ENCODE measurements at regions not wholly inside any gene's neighbourhood (a gene's known extent, or its start where the extent isn't known, plus 50 kb on each side); places are given as distances from the start of the nearest gene placed in this dataset.

DNA sequence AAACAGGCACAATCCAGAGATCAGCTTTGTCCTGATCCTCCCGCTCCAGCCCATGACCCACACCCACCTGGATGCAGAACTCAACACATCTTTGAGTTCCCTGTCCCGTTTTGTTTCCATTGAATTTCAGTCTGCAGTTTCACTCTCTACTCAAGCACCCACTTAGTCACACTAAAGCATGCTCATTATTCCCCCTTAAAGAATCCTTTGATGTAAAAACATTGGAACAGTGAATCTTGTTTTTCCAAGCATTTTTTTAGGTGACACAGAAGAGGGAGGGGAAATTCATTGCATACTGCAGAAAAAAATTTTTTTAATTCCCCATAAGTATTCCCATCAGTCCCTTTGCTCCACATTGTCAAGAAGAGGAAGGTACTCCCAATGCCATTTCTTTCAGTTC, 249.7 kb upstream of the TTC29 start:
- Histone ChIP-seq H3K36me3 (no peaks in the 10 kb centered on the region), H3K4me3 (no peak overlapping the region), H3K9me3 (no peaks in the 10 kb centered on the region), H3K4me1 (peaks cover 0 to 10% (median 0%) of the 10 kb centered on the region in 12 donors), H3K27ac (no peak overlapping the region), H3K27me3 (no peaks in the 10 kb centered on the region)
- TF ChIP-seq POLR2A (IDR thresholded peaks at IDR 0.05): no peak
- TF ChIP-seq, protein P1, sequence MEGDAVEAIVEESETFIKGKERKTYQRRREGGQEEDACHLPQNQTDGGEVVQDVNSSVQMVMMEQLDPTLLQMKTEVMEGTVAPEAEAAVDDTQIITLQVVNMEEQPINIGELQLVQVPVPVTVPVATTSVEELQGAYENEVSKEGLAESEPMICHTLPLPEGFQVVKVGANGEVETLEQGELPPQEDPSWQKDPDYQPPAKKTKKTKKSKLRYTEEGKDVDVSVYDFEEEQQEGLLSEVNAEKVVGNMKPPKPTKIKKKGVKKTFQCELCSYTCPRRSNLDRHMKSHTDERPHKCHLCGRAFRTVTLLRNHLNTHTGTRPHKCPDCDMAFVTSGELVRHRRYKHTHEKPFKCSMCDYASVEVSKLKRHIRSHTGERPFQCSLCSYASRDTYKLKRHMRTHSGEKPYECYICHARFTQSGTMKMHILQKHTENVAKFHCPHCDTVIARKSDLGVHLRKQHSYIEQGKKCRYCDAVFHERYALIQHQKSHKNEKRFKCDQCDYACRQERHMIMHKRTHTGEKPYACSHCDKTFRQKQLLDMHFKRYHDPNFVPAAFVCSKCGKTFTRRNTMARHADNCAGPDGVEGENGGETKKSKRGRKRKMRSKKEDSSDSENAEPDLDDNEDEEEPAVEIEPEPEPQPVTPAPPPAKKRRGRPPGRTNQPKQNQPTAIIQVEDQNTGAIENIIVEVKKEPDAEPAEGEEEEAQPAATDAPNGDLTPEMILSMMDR (IDR thresholded peaks at IDR 0.05): no peak
- intact Hi-C loops (cut with DNase I): no loop called here
- no peak for ATAC-seq
- 86 to 94% (median 92%) methylated on average over 2 of the region's 2 CpGs for WGBS, 4 donors
- no peak for DNase-seq

DNA sequence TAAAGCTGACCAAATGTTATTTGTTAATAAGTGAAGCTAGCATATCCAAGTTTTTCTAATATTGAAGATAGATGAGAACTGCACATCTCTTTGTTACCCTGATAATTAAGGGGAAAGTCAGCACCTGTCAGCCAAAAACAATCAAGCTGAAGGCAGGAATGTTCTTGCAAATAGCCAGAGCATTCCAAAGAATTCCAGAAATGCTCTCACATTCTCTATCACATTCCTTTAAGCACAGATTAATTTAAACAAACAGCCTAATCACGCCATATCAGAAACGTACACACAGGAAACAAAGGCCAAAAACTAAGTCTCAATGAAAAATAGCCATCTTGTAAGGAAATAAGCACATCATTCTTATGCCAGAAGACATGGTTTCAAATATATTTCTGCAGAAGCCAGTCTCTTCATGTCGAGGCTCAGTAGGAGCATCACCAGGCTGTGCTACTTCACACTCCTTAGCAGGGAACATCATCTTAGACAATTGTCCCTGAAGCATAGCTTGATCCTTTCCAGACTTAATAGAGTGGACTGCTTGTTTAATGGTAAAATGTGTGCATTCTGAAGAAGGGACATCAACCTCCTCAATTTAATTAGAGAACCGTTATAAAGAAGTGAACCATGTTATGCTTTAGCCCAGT, 252.9 kb upstream of the TTC29 start:
- WGBS, 4 donors: 52 to 67% (median 55%) methylated on average over 4 of the region's 4 CpGs
- Histone ChIP-seq H3K4me3 (no peak overlapping the region), H3K9me3 (no peaks in the 10 kb centered on the region), H3K4me1 (peaks cover 0 to 10% (median 0%) of the 10 kb centered on the region in 12 donors), H3K27me3 (no peaks in the 10 kb centered on the region), H3K27ac (no peak overlapping the region), H3K36me3 (no peaks in the 10 kb centered on the region)
- intact Hi-C loops (cut with DNase I): no loop called here
- ATAC-seq: no peak
- no peak for TF ChIP-seq POLR2A (IDR thresholded peaks at IDR 0.05)
- DNase-seq: no peak

DNA sequence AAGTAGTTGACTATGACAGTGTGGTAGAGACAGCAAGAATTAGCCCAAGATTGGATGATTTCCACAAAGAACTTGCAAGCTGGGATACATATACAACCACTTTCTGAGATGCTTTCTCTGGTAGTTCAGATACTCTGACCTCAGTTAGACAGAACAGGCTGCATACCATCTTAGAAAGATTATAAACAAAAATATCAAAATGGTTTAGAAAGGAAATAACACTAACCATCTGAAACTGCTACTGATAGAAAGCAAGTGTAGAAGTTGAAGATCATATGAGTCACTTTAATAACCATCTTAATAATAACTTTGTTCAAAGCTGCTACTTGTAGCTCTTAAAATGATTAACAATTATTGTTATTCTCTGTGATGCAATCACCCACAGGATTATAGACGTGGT, 255.4 kb upstream of the TTC29 start:
- TF ChIP-seq, protein P1 (IDR thresholded peaks at IDR 0.05): no peak
- TF ChIP-seq POLR2A (IDR thresholded peaks at IDR 0.05): no peak
- Histone ChIP-seq H3K4me1 (no peaks in the 10 kb centered on the region), H3K27me3 (no peaks in the 10 kb centered on the region), H3K36me3 (no peaks in the 10 kb centered on the region), H3K9me3 (no peaks in the 10 kb centered on the region), H3K4me3 (no peak overlapping the region), H3K27ac (no peak overlapping the region)
- intact Hi-C loops (cut with DNase I): no loop called here
- WGBS, 4 donors: 63 to 71% (median 67%) methylated on average over 1 of the region's 1 CpG
- DNase-seq (no peak), ATAC-seq (no peak)

DNA sequence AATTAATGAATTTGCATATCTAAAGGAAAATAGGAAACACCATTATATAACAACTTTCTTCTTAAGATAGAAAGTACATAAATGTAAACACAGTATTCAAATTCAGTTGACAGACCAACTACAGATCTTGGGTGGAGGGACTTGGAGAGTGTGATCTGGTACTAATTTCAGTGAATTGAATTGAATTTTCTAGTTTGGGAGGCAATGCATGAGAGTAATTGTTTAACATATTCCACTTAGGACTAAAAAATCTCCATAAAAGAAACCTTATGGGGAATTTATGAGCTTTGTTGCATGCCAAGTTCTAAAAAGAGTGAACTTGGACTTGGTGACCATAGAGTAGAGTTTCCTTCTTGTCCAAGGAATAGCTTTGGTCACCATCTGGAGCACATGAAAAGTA, 261.1 kb upstream of the TTC29 start:
- TF ChIP-seq, protein P1 (IDR thresholded peaks at IDR 0.05): no peak
- TF ChIP-seq POLR2A (IDR thresholded peaks at IDR 0.05): no peak
- Histone ChIP-seq H3K27me3 (no peaks in the 10 kb centered on the region), H3K27ac (no peak overlapping the region), H3K9me3 (no peaks in the 10 kb centered on the region), H3K4me1 (no peaks in the 10 kb centered on the region), H3K4me3 (no peak overlapping the region), H3K36me3 (no peaks in the 10 kb centered on the region)
- DNase-seq (no peak), ATAC-seq (no peak)
- intact Hi-C loops (cut with DNase I): no loop called here

- intact Hi-C loops (cut with DNase I): no loop called here
- Histone ChIP-seq H3K27me3 (no peaks in the 10 kb centered on the region), H3K36me3 (no peaks in the 10 kb centered on the region), H3K27ac (no peak overlapping the region), H3K4me3 (no peak overlapping the region), H3K4me1 (no peaks in the 10 kb centered on the region), H3K9me3 (no peaks in the 10 kb centered on the region)
- DNase-seq (no peak), ATAC-seq (no peak)
- 80 to 90% (median 86%) methylated on average over 1 of the region's 1 CpG for WGBS, 4 donors
- TF ChIP-seq POLR2A (IDR thresholded peaks at IDR 0.05): no peak
Measured at GRCh38 chr4:147207911-147208310, 262.2 kb upstream of the TTC29 start.
